ENCODE measurements at regions not wholly inside any gene's neighbourhood (a gene's known extent, or its start where the extent isn't known, plus 50 kb on each side); places are given as distances from the start of the nearest gene placed in this dataset.

DNA sequence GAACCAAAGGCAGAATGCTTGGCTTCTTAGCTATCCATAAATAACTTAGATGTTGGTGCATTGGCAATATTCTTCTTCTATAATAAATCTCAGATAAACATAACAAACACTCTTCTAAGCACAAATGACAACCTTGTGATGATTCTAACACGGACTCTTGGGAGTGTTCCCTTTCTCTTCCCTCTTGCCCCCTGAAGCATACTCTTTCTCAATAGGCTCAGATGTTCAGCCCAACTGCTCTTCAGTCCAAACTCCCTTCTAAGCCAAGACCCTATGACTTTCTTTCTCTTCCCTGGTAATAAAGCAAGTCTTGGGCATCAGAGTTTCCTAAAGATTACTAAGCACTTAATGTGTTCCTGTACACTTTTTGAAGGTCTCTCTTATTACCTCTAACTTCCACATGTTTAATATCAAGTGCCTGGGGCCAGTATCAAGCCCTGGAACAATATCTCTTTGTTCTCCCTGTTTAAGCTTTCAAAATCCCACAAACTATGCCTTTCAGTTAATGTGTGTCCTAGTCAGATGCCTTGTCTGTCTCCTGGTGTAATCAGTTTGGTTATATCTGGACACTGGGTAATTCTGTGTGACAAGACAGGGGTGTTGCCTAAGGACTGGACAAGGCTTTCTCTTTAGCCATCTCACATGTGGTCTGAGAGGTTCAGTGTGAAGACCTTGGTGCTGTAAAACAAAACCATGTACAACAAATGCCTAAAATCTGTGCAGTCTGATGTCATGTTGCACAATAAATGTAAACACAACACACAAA, 92.9 kb upstream of the IVNS1ABP start:
- TF ChIP-seq, protein P1, sequence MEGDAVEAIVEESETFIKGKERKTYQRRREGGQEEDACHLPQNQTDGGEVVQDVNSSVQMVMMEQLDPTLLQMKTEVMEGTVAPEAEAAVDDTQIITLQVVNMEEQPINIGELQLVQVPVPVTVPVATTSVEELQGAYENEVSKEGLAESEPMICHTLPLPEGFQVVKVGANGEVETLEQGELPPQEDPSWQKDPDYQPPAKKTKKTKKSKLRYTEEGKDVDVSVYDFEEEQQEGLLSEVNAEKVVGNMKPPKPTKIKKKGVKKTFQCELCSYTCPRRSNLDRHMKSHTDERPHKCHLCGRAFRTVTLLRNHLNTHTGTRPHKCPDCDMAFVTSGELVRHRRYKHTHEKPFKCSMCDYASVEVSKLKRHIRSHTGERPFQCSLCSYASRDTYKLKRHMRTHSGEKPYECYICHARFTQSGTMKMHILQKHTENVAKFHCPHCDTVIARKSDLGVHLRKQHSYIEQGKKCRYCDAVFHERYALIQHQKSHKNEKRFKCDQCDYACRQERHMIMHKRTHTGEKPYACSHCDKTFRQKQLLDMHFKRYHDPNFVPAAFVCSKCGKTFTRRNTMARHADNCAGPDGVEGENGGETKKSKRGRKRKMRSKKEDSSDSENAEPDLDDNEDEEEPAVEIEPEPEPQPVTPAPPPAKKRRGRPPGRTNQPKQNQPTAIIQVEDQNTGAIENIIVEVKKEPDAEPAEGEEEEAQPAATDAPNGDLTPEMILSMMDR (IDR thresholded peaks at IDR 0.05 in 8 of 11, conservative IDR thresholded peaks at IDR 0.05 in 3 of 11), result no peak
- TF ChIP-seq POLR2A (IDR thresholded peaks at IDR 0.05) (no peak), POLR2AphosphoS5 (IDR thresholded peaks at IDR 0.05) (no peak)
